B cell (primary cell): ENCODE measurements at regions not wholly inside any gene's neighbourhood (a gene's known extent, or its start where the extent isn't known, plus 50 kb on each side); places are given as distances from the start of the nearest gene placed in this dataset.

Experiments
- EZH2 ChIP-seq: IDR thresholded peaks from 2 replicates; pipeline ENCODE4 v1.6.1; 2012; ENCODE audit warnings: borderline replicate concordance, low read depth, mild to moderate bottlenecking, moderate library complexity, low read length; ENCODE audit not compliant: insufficient read depth, poor library complexity, severe bottlenecking
- TF ChIP-seq, protein P1 (sequence below): fragments of 200-600 bp; IDR thresholded peaks from one replicate; pipeline ENCODE4 v1.8.0; 2022; ENCODE audit warnings: antibody characterized with exemption, mild to moderate bottlenecking

DNA sequence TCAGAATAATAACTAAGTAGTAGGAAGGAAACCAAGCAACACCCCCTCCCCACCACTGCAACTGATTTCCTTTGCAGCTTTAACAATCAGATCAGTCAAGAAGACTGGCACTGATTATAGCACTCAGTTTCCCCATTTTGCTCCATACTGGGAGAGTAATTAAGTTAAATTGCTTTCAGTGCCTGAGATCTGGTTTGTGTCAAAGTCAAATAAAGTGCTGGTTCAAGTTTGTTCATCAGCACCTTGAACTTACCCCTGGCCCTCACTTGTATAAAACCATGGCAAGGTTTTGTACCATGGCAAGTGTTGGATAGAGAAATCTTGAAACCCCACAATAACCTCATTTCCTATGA is 290.2 kb upstream of the SEMA6A start:
- TF ChIP-seq, protein P1, sequence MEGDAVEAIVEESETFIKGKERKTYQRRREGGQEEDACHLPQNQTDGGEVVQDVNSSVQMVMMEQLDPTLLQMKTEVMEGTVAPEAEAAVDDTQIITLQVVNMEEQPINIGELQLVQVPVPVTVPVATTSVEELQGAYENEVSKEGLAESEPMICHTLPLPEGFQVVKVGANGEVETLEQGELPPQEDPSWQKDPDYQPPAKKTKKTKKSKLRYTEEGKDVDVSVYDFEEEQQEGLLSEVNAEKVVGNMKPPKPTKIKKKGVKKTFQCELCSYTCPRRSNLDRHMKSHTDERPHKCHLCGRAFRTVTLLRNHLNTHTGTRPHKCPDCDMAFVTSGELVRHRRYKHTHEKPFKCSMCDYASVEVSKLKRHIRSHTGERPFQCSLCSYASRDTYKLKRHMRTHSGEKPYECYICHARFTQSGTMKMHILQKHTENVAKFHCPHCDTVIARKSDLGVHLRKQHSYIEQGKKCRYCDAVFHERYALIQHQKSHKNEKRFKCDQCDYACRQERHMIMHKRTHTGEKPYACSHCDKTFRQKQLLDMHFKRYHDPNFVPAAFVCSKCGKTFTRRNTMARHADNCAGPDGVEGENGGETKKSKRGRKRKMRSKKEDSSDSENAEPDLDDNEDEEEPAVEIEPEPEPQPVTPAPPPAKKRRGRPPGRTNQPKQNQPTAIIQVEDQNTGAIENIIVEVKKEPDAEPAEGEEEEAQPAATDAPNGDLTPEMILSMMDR: no peak
- no peak for TF ChIP-seq EZH2
